Loucy (cell line): ENCODE measurements at regions not wholly inside any gene's neighbourhood (a gene's known extent, or its start where the extent isn't known, plus 50 kb on each side); places are given as distances from the start of the nearest gene placed in this dataset.

ENCODE experiments used
- H2AFZ ChIP-seq: fragments of 200-600 bp; sonication (generic); 2 replicates; pipeline ENCODE4 v1.6.0; 2016; ENCODE audit warnings: antibody characterized with exemption, mild to moderate bottlenecking, low read length, moderate library complexity
- H3F3A ChIP-seq: fragments of 200-600 bp; 2 replicates; pipeline ENCODE4 v1.6.0; 2016; ENCODE audit warnings: antibody characterized with exemption, low read depth, mild to moderate bottlenecking
- H3K27me3 ChIP-seq: fragments of 200-600 bp; sonication (generic); 2 replicates; pipeline ENCODE4 v1.6.1; 2014; ENCODE audit warnings: low read length, mild to moderate bottlenecking; ENCODE audit not compliant: insufficient read depth, poor library complexity, severe bottlenecking
- H3K36me3 ChIP-seq: fragments of 200-600 bp; sonication (generic); 2 replicates; pipeline ENCODE4 v1.6.1; 2016; ENCODE audit warnings: low read length; ENCODE audit not compliant: insufficient read depth
- H3K4me1 ChIP-seq: fragments of 200-600 bp; sonication (generic); 2 replicates; pipeline ENCODE4 v1.5.1; 2014; ENCODE audit warnings: low read length, mild to moderate bottlenecking; ENCODE audit not compliant: insufficient read depth, poor library complexity, severe bottlenecking
- H3K4me2 ChIP-seq: fragments of 200-600 bp; sonication (generic); 2 replicates; pipeline ENCODE4 v1.6.0; 2014; ENCODE audit warnings: antibody characterized with exemption, low read length, low read depth, mild to moderate bottlenecking; ENCODE audit not compliant: poor library complexity, severe bottlenecking
- H3K4me3 ChIP-seq: fragments of 200-600 bp; sonication (generic); 2 replicates; pipeline ENCODE4 v1.5.1; 2014; ENCODE audit warnings: low read length, mild to moderate bottlenecking, mixed read lengths; ENCODE audit not compliant: poor library complexity, severe bottlenecking
- H3K79me2 ChIP-seq: fragments of 200-600 bp; sonication (generic); 2 replicates; pipeline ENCODE4 v1.6.1; 2014; ENCODE audit warnings: low read length; ENCODE audit not compliant: insufficient read depth
- H3K9ac ChIP-seq: fragments of 200-600 bp; sonication (generic); 2 replicates; pipeline ENCODE4 v1.6.0; 2014; ENCODE audit warnings: mild to moderate bottlenecking, low read depth, low read length, moderate library complexity; ENCODE audit not compliant: poor library complexity, severe bottlenecking
- H3K9me2 ChIP-seq: fragments of 200-600 bp; sonication (generic); replicated peaks from 2 replicates; pipeline ENCODE4 v1.6.1; 2016; ENCODE audit warnings: low read depth, low read length, mixed read lengths
- H3K9me3 ChIP-seq: fragments of 200-600 bp; sonication (generic); 2 replicates; pipeline ENCODE4 v1.6.1; 2014; ENCODE audit warnings: mild to moderate bottlenecking, antibody characterized with exemption, low read length, low read depth; ENCODE audit not compliant: insufficient read depth
- H4K20me1 ChIP-seq: fragments of 200-600 bp; sonication (generic); 2 replicates; pipeline ENCODE4 v1.6.0; 2014; ENCODE audit warnings: antibody characterized with exemption, low read length, mild to moderate bottlenecking; ENCODE audit not compliant: insufficient read depth, poor library complexity, severe bottlenecking
- EZH2phosphoT487 ChIP-seq: fragments of 200-600 bp; IDR thresholded peaks from 2 replicates; pipeline ENCODE4 v1.6.1; 2018; ENCODE audit warnings: antibody characterized with exemption, mild to moderate bottlenecking, moderate library complexity, borderline replicate concordance
- TF ChIP-seq, protein P1 (sequence below): fragments of 200-600 bp; sonication (generic); conservative IDR thresholded peaks from 2 replicates; pipeline ENCODE4 v1.5.1; 2014; ENCODE audit warnings: mild to moderate bottlenecking, antibody characterized with exemption, low read length

GRCh38 chr17:5819396-5819795, 235.1 kb upstream of the NLRP1 start:
- no peaks in the 10 kb centered on the region for H3K36me3 ChIP-seq
- H3F3A ChIP-seq = no peaks in the 10 kb centered on the region
- no peaks in the 10 kb centered on the region for H4K20me1 ChIP-seq
- H3K9me3 ChIP-seq = no peaks in the 10 kb centered on the region
- H3K27me3 ChIP-seq = no peaks in the 10 kb centered on the region
- no peaks in the 10 kb centered on the region for H3K79me2 ChIP-seq
- H3K4me1 ChIP-seq = no peaks in the 10 kb centered on the region
- no peak overlapping the region for H3K4me2 ChIP-seq
- TF ChIP-seq EZH2phosphoT487 = no peak
- TF ChIP-seq, protein P1, sequence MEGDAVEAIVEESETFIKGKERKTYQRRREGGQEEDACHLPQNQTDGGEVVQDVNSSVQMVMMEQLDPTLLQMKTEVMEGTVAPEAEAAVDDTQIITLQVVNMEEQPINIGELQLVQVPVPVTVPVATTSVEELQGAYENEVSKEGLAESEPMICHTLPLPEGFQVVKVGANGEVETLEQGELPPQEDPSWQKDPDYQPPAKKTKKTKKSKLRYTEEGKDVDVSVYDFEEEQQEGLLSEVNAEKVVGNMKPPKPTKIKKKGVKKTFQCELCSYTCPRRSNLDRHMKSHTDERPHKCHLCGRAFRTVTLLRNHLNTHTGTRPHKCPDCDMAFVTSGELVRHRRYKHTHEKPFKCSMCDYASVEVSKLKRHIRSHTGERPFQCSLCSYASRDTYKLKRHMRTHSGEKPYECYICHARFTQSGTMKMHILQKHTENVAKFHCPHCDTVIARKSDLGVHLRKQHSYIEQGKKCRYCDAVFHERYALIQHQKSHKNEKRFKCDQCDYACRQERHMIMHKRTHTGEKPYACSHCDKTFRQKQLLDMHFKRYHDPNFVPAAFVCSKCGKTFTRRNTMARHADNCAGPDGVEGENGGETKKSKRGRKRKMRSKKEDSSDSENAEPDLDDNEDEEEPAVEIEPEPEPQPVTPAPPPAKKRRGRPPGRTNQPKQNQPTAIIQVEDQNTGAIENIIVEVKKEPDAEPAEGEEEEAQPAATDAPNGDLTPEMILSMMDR = no peak
- H3K4me3 ChIP-seq = no peak overlapping the region
- H3K9me2 ChIP-seq = no peaks in the 10 kb centered on the region
- H3K9ac ChIP-seq = no peak overlapping the region
- H2AFZ ChIP-seq = no peak overlapping the region

DNA sequence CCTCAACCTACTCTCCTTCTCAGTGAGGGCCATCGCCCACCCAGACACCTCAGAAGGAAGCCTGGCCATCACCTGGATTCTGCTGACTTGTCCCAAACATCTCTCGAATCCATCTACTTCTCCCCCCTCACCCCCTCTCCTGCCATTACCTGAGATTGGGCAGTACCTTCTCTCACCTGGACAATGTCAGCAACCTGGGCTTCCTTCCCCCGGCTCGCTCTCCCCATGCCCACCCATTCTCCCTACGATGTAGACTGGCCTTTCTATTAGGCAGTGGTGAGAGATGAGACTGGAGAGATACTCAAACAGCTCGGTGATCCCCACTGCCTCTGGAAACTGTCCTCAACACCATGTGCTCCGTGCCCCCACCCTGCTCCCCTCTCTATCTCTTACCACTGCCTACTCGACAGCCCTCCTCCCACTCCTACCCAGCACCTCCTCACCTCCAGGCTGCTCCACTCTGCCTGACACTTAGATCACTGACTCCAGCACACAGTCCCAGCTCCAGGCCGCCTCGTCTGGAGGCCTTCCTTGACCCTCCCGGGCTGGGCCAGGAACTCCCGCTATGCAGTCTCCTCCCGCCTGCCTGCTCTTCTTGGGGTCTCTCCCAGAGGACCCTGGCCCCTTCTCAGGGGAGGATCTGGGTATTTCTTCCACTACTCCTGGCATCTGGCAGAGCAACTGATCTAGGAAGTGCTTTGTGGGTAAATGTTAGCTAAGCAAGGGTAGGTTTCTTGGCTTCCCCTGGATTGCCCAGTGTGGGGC, 235.8 kb upstream of the NLRP1 start:
- TF ChIP-seq EZH2phosphoT487 = no peak
- TF ChIP-seq, protein P1 = no peak
- H3K27me3 ChIP-seq = no peaks in the 10 kb centered on the region
- H3F3A ChIP-seq = no peaks in the 10 kb centered on the region
- no peaks in the 10 kb centered on the region for H4K20me1 ChIP-seq
- no peaks in the 10 kb centered on the region for H3K9me3 ChIP-seq
- H3K4me3 ChIP-seq = no peak overlapping the region
- no peaks in the 10 kb centered on the region for H3K9me2 ChIP-seq
- H3K4me1 ChIP-seq = no peaks in the 10 kb centered on the region
- H3K79me2 ChIP-seq = no peaks in the 10 kb centered on the region
- no peak overlapping the region for H3K4me2 ChIP-seq
- no peak overlapping the region for H3K9ac ChIP-seq
- no peak overlapping the region for H2AFZ ChIP-seq
- H3K36me3 ChIP-seq = no peaks in the 10 kb centered on the region

- no peaks in the 10 kb centered on the region for H3K9me2 ChIP-seq
- no peaks in the 10 kb centered on the region for H4K20me1 ChIP-seq
- H3K9ac ChIP-seq = no peak overlapping the region
- no peaks in the 10 kb centered on the region for H3K27me3 ChIP-seq
- no peaks in the 10 kb centered on the region for H3F3A ChIP-seq
- no peak overlapping the region for H3K4me2 ChIP-seq
- H3K4me1 ChIP-seq = no peaks in the 10 kb centered on the region
- TF ChIP-seq, protein P1 = no peak
- no peak for TF ChIP-seq EZH2phosphoT487
- H3K79me2 ChIP-seq = no peaks in the 10 kb centered on the region
- no peaks in the 10 kb centered on the region for H3K36me3 ChIP-seq
- no peak overlapping the region for H2AFZ ChIP-seq
- no peak overlapping the region for H3K4me3 ChIP-seq
- 0 out of 2 replicates have a peak, but pooled peaks cover 2% of the 10 kb centered on the region for H3K9me3 ChIP-seq
Observed at GRCh38 chr17:5820721-5821456, 236.6 kb upstream of the NLRP1 start.
